ENCODE measurements at regions not wholly inside any gene's neighbourhood (a gene's known extent, or its start where the extent isn't known, plus 50 kb on each side); places are given as distances from the start of the nearest gene placed in this dataset.

- TF ChIP-seq CTCF (IDR thresholded peaks at IDR 0.05; ENCODE audit: insufficient read depth, low read depth, low read length) (no peak), EZH2 (IDR thresholded peaks at IDR 0.05; ENCODE audit: insufficient read depth, low read length) (no peak)
Measured at GRCh38 chr2:66000901-66001300, 434.0 kb upstream of the MEIS1 start.
